GM12891 (cell line): ENCODE measurements at regions not wholly inside any gene's neighbourhood (a gene's known extent, or its start where the extent isn't known, plus 50 kb on each side); places are given as distances from the start of the nearest gene placed in this dataset.

Source experiments
- PAX5 ChIP-seq: IDR thresholded peaks from 2 replicates; pipeline ENCODE4 v1.6.1; 2011; ENCODE audit warnings: low read length, moderate library complexity, mild to moderate bottlenecking; ENCODE audit not compliant: insufficient read depth, severe bottlenecking
- POLR2A ChIP-seq: IDR thresholded peaks from 2 replicates; pipeline ENCODE4 v1.6.1; 2011; ENCODE audit warnings: low read depth, low read length, control low read depth
- POLR2AphosphoS5 ChIP-seq: IDR thresholded peaks from 2 replicates; pipeline ENCODE4 v1.6.1; 2011; ENCODE audit warnings: low read depth, low read length, control low read depth
- SPI1 ChIP-seq: IDR thresholded peaks from 2 replicates; pipeline ENCODE4 v1.6.1; 2011; ENCODE audit warnings: low read depth, low read length, control low read depth
- TAF1 ChIP-seq: IDR thresholded peaks from 2 replicates; pipeline ENCODE4 v1.6.1; 2011; ENCODE audit warnings: low read depth, low read length, control low read depth

GRCh38 chr3:110804856-110805255 is 266.8 kb upstream of the NECTIN3 start:
- TF ChIP-seq POLR2A (no peak), POLR2AphosphoS5 (no peak), TAF1 (no peak), SPI1 (no peak), PAX5 (no peak)
